ENCODE measurements at regions not wholly inside any gene's neighbourhood (a gene's known extent, or its start where the extent isn't known, plus 50 kb on each side); places are given as distances from the start of the nearest gene placed in this dataset.
"Not testable (repeated sequence)": the region's sequence is repeated elsewhere in the genome, so short reads cannot be mapped to it uniquely, and the experiment has no call there.

DNA sequence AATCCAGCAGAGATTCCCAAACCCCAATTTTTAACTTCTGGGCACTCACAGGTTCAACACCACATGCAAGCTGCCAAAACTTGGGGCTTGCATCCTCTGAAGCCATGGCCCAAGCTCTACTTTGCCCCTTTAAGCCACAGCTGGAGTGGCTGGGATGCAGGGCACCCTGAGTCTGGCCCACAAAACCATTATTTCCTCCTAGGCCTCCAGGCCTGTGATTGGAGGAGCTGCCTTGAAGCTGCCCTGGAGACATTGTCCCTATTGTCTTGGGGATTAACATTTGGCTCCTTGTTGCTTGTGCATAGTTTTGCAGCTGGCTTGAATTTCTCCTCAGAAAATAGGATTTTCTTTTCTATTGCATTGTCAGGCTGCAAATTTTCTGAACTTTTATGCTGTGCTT is 109.8 kb upstream of the RPRM start:
- no peaks in the 10 kb centered on the region for H3K36me3 Mint-ChIP-seq (ENCODE audit: low read depth)
- H3K9me3 Mint-ChIP-seq = peaks cover 23% of the 10 kb centered on the region
- no peak overlapping the region for H3K4me3 Mint-ChIP-seq
- H3K27me3 Mint-ChIP-seq (ENCODE audit: low read depth) = no peaks in the 10 kb centered on the region
- H3K27ac Mint-ChIP-seq = no peak overlapping the region
- no peaks in the 10 kb centered on the region for H3K4me1 Mint-ChIP-seq (ENCODE audit: low read depth)

DNA sequence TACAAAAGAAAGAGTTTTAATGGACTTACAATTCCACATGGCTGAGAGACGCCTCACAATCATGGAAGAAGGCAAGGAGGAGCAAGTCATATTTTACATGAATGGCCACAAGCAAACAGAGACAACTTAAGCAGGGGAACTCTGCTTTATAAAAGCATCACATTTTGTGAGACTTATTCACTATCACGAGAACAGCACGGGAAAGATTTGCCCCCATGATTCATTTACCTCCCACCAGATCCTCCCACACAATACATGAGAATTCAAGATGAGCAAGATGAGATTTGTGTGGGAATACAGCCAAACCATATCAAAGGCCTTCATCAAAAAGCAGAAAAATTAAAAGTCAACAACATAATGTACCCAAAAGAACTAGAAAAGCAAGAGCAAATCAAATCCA is 111.0 kb upstream of the RPRM start:
- Mint-ChIP-seq H3K9me3 (peaks cover 23% of the 10 kb centered on the region), H3K4me1 (ENCODE audit: low read depth) (no peaks in the 10 kb centered on the region), H3K27me3 (ENCODE audit: low read depth) (no peaks in the 10 kb centered on the region), H3K27ac (no peak overlapping the region), H3K36me3 (ENCODE audit: low read depth) (no peaks in the 10 kb centered on the region), H3K4me3 (no peak overlapping the region)

DNA sequence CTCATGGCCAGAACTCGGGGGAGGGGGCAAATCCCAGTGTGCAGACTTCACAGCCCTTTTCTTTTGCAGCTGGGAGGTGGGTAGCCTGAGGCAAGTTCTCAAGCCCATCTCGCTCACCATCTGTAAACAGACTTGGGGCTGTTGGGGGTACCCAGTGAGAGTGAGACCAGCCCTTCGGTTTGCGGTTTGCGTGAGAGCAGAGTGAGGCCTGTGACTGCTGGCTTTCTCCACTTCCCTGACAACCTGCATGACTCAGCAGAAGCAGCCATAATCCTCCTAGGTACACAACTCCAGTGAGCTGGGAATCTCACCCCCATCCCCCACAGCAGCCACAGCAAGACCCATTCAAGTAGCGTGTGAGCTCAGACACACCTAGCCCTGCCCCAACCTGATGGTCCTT is 114.5 kb upstream of the RPRM start:
- not testable (repeated sequence) for H3K27me3 Mint-ChIP-seq (ENCODE audit: low read depth); H3K4me1 Mint-ChIP-seq (ENCODE audit: low read depth); H3K27ac Mint-ChIP-seq; H3K36me3 Mint-ChIP-seq (ENCODE audit: low read depth); H3K4me3 Mint-ChIP-seq
- peaks cover 10% of the 10 kb centered on the region for H3K9me3 Mint-ChIP-seq

DNA sequence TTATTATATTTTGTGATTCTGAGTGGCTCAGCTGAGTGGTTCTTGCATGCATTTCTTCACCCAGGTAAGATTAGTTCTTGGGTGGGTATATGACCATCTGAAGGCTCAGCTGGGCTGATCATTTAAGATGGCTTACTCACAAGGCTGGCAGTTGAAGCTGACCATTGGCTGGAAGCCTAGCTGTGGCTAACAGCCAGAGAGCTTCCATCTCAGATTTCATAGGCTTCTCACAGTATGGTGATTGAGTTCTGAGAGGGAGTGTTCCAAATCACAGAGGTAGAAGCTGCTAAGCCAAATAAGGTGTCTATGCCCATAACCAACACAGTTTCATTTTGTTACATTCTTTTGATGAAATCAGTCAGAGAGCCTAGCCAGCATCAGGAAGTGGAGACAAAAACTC is 117.4 kb upstream of the RPRM start:
- Mint-ChIP-seq H3K9me3 (no peaks in the 10 kb centered on the region), H3K4me1 (ENCODE audit: low read depth) (no peaks in the 10 kb centered on the region), H3K27ac (no peak overlapping the region), H3K36me3 (ENCODE audit: low read depth) (no peaks in the 10 kb centered on the region), H3K27me3 (ENCODE audit: low read depth) (no peaks in the 10 kb centered on the region), H3K4me3 (no peak overlapping the region)

DNA sequence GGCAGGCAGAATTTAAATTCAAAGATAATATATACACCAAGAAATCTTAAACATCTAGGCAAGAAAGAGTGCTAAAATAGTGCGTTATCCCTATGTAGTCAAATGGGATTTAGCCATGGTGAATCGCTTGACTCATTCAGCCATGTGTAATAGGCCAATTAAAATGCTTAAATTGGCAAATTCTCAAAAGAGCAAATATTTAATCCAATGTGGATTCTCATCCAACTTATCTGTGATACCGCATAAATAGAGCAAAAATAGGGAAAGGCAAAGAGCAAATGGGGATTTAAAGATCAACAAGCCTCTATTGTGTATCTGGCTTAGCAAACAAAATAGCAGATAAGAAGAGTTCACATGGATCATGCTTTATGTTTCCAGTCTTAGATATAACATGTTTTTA is 123.2 kb upstream of the RPRM start:
- H3K4me1 Mint-ChIP-seq (ENCODE audit: low read depth) = no peaks in the 10 kb centered on the region
- H3K27me3 Mint-ChIP-seq (ENCODE audit: low read depth) = no peaks in the 10 kb centered on the region
- H3K27ac Mint-ChIP-seq = no peak overlapping the region
- H3K36me3 Mint-ChIP-seq (ENCODE audit: low read depth) = no peaks in the 10 kb centered on the region
- no peak overlapping the region for H3K4me3 Mint-ChIP-seq
- H3K9me3 Mint-ChIP-seq = no peaks in the 10 kb centered on the region

DNA sequence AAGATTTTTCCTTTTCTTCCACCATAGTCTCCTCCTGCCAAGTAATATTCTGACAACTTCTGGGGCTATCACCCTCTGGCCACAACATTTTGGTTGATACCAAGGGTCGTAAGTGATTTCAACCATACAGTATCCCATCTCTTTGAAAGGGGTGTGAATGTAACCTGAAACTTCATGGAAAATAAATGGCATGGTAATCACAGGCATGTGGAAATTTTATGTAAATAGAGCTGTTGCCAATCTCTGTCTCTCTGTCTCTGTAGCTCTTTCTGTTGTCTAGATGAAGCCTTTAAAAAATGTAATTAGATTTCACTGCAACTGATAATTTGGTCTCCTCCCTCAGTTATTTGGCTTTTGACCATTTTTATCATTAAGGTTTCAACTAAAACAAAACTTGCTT is 125.6 kb upstream of the RPRM start:
- no peaks in the 10 kb centered on the region for H3K36me3 Mint-ChIP-seq (ENCODE audit: low read depth)

DNA sequence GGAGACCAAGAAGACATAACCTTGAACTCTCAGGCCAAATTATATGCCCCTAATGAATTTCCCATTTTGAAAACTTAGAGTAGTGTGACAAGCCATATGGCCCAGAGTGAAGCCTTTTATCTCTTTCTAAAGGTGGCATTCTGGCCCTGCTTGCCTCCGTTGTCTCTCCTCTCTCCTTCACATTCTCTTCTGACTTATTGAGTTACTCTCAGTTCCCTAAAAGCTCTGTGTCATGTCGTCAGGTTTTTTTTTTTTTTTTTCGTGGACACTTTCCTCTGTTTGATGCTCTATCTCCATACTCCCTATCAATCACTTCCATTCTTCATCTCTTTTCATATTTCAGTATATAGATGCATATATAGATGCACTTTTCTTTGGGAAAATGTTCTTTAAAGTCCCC is 128.1 kb upstream of the RPRM start:
- no peaks in the 10 kb centered on the region for H3K27me3 Mint-ChIP-seq (ENCODE audit: low read depth)
- no peaks in the 10 kb centered on the region for H3K4me1 Mint-ChIP-seq (ENCODE audit: low read depth)
- H3K9me3 Mint-ChIP-seq = no peaks in the 10 kb centered on the region
- no peak overlapping the region for H3K27ac Mint-ChIP-seq
- no peak overlapping the region for H3K4me3 Mint-ChIP-seq
- H3K36me3 Mint-ChIP-seq (ENCODE audit: low read depth) = no peaks in the 10 kb centered on the region

More for the DNA sequence above, 125.6 kb upstream of the RPRM start:
- Mint-ChIP-seq H3K27ac (no peak overlapping the region), H3K4me3 (no peak overlapping the region), H3K4me1 (ENCODE audit: low read depth) (no peaks in the 10 kb centered on the region), H3K9me3 (no peaks in the 10 kb centered on the region), H3K27me3 (ENCODE audit: low read depth) (no peaks in the 10 kb centered on the region)

DNA sequence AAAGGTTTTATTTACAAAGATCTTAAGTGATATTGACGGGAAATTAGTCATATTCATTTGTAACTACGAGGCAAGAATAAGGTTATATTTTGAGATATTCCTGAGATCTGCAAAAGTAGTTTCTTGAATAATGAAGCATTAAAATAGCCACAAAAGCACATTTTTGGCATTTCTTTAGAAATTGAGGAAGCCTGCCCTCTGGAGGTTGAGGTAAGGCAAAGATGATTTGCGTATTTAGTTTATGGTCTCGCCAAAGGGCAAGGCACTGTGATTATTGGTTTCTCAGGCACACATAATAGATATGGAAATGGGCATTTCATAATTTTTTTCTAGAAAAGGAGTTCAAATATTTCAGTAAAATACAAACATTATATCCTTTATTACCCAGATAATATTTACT is 143.7 kb upstream of the RPRM start:
- Mint-ChIP-seq H3K27ac (no peak overlapping the region), H3K36me3 (ENCODE audit: low read depth) (no peaks in the 10 kb centered on the region), H3K4me3 (no peak overlapping the region), H3K9me3 (peaks cover 10% of the 10 kb centered on the region), H3K4me1 (ENCODE audit: low read depth) (no peaks in the 10 kb centered on the region), H3K27me3 (ENCODE audit: low read depth) (no peaks in the 10 kb centered on the region)

DNA sequence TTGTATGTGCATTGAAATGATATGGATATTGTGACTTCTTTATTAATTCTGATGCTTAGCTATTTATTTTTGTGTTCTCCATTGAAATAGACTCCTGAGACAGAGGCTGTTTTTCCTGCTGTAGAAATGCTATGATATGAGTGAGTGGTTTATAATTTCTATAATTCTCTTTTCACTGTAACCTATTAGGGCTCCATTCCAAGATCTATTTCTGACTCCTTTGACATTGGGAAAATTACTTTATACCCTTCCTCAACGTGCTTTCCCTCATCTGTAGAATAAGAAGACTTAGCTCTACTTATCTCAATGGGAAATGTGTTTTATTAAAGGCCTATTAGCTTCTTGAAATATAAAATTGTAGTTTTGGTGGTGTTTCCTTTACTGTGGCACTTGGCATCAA is 144.5 kb upstream of the RPRM start:
- H3K9me3 Mint-ChIP-seq = peaks cover 10% of the 10 kb centered on the region
- H3K4me3 Mint-ChIP-seq = no peak overlapping the region
- no peaks in the 10 kb centered on the region for H3K27me3 Mint-ChIP-seq (ENCODE audit: low read depth)
- H3K27ac Mint-ChIP-seq = no peak overlapping the region
- H3K36me3 Mint-ChIP-seq (ENCODE audit: low read depth) = no peaks in the 10 kb centered on the region
- H3K4me1 Mint-ChIP-seq (ENCODE audit: low read depth) = no peaks in the 10 kb centered on the region

DNA sequence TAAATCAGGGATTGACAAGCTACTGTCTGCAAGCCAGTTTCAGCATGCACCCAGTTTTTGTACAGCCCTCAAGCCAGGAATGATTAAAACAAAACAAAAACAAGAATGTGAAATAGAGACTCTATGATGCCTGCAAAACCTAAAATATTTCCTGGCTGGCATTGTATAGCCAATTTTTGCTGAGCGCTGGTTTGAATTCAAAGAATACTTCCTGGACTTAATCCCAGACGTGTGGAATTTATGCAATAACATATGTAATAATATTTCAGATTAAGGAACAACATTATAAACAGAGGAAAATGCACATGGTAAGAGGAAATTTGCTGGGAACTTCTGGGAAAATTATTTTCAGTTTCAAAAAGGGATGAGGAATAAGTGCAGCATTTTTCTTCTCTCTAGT is 148.1 kb upstream of the RPRM start:
- Mint-ChIP-seq H3K36me3 (ENCODE audit: low read depth) (no peaks in the 10 kb centered on the region), H3K9me3 (peaks cover 4% of the 10 kb centered on the region), H3K27me3 (ENCODE audit: low read depth) (no peaks in the 10 kb centered on the region), H3K4me3 (no peak overlapping the region), H3K4me1 (ENCODE audit: low read depth) (no peaks in the 10 kb centered on the region), H3K27ac (no peak overlapping the region)

DNA sequence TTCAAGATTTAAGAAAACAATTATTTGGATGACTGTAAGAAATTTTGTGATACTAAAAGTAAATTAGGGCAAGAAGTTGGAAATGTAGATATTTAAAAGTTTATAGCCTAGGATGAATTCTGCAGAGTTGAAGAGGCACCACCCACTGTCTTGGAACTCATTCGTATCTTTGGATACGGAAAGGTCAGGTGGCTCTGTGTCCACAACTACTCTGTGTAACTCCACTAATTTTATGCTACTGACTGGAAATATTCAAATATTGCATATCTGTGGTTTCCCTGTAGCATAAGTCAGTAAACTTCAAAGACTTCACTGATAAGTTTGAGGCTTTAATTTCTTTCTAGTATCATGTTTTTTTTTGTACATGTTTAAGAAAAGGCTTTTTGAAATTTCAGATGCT is 156.9 kb upstream of the RPRM start:
- peaks cover 17% of the 10 kb centered on the region for H3K9me3 Mint-ChIP-seq
- H3K27me3 Mint-ChIP-seq (ENCODE audit: low read depth) = no peaks in the 10 kb centered on the region
- H3K27ac Mint-ChIP-seq = no peak overlapping the region
- H3K4me1 Mint-ChIP-seq (ENCODE audit: low read depth) = no peaks in the 10 kb centered on the region
- H3K4me3 Mint-ChIP-seq = no peak overlapping the region
- H3K36me3 Mint-ChIP-seq (ENCODE audit: low read depth) = no peaks in the 10 kb centered on the region

DNA sequence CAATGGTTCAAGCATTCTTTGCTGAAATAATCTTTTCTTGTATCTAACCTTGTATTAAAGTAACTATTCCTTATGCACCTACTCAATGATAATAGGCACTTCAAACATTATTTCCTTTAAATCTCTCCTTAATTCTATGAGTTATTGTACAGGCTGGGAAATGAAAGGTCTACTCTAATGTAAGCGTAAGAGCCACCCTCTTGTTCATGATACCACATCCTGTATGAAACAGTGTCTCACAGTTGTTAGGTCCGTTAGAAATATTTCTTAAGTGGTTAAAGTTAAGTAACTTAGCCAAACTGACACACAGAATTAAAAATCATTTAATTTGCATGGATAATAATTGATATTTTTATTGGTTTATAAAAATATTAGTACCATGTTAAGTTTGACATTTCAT is 162.5 kb upstream of the RPRM start:
- Mint-ChIP-seq H3K36me3 (ENCODE audit: low read depth) (no peaks in the 10 kb centered on the region), H3K9me3 (peaks cover 11% of the 10 kb centered on the region), H3K4me1 (ENCODE audit: low read depth) (no peaks in the 10 kb centered on the region), H3K4me3 (no peak overlapping the region), H3K27me3 (ENCODE audit: low read depth) (no peaks in the 10 kb centered on the region), H3K27ac (no peak overlapping the region)

DNA sequence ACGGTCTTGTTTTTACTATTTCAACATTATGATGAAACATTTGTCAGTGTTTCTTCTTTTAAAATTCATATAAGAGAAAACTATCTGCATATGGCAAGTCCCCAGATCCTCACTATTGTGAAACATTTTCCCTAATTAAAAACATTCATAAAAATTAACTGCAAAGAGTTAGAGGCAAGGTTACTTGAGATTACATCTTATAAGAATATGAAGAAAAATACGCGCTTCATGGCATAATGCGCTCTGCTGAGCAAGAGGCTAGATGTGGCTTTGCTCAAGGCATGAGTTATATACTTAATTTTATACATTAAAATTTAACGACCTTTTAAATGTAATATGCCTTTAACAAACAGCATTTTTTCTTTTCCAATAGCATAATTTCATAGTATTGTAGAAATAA is 166.4 kb upstream of the RPRM start:
- no peak overlapping the region for H3K27ac Mint-ChIP-seq
- H3K4me3 Mint-ChIP-seq = no peak overlapping the region
- no peaks in the 10 kb centered on the region for H3K36me3 Mint-ChIP-seq (ENCODE audit: low read depth)
- no peaks in the 10 kb centered on the region for H3K27me3 Mint-ChIP-seq (ENCODE audit: low read depth)
- peaks cover 9% of the 10 kb centered on the region for H3K9me3 Mint-ChIP-seq
- H3K4me1 Mint-ChIP-seq (ENCODE audit: low read depth) = no peaks in the 10 kb centered on the region

DNA sequence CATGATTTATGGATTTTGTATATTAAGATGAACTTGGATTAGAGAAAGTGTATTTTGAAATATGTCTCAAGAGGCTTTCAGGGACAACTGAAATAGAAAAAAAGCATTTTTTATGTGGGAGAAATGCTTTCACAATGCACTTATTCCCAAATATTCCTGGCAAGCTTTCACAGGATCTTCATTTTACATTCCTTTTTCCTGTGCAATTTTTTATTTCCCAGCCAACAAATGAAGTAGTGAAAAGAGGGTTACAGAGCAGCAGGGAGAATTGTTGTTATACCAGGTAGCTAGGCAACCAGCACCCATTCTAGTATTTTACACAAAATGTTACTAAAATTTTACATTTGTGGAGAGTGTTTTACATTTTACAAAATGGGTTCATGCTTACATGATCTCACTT is 167.0 kb upstream of the RPRM start:
- H3K27me3 Mint-ChIP-seq (ENCODE audit: low read depth) = no peaks in the 10 kb centered on the region
- no peak overlapping the region for H3K27ac Mint-ChIP-seq
- no peaks in the 10 kb centered on the region for H3K4me1 Mint-ChIP-seq (ENCODE audit: low read depth)
- H3K36me3 Mint-ChIP-seq (ENCODE audit: low read depth) = no peaks in the 10 kb centered on the region
- peaks cover 9% of the 10 kb centered on the region for H3K9me3 Mint-ChIP-seq
- H3K4me3 Mint-ChIP-seq = no peak overlapping the region

DNA sequence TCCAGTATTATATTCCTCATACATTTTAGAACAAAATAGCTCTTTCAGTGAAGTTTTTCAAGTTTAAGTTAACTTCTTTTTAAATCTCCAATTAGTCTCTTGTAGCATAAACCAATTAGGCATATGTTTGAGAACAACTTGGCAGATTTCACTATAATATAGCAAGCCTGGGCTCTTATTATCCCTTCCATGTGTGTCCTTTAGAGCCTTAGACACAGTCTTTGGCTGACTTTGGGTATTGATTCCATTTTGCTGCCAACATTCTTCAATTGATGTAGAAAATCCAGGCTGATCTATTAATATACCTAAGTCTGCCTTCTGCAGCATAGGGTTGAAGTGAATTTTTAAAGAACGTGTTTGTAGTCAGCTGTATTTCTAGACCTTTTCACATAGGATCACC is 179.1 kb upstream of the RPRM start:
- Mint-ChIP-seq H3K9me3 (peaks cover 4% of the 10 kb centered on the region), H3K4me3 (no peak overlapping the region), H3K36me3 (ENCODE audit: low read depth) (no peaks in the 10 kb centered on the region), H3K27me3 (ENCODE audit: low read depth) (no peaks in the 10 kb centered on the region), H3K27ac (no peak overlapping the region), H3K4me1 (ENCODE audit: low read depth) (no peaks in the 10 kb centered on the region)

DNA sequence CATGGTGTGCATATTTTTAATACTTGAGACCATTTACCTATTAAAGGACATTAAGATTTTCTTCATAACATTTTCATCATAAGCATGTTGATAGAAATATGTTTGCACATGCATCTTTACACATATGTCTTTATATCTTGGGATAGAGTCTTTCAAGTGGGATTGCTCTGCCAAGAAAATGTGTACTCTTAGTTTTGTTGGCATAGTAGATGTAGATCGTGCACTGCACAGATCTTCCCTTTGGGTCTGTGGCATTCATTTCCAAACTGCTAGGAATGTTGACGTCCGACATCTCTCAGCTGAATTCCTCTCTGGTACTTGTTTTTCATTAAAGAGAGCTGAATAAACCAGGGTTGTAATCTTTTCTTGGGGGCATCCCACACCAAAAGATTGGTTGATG is 183.2 kb upstream of the RPRM start:
- H3K4me1 Mint-ChIP-seq (ENCODE audit: low read depth) = no peaks in the 10 kb centered on the region
- no peak overlapping the region for H3K4me3 Mint-ChIP-seq
- H3K27me3 Mint-ChIP-seq (ENCODE audit: low read depth) = no peaks in the 10 kb centered on the region
- peaks cover 11% of the 10 kb centered on the region for H3K9me3 Mint-ChIP-seq
- no peaks in the 10 kb centered on the region for H3K36me3 Mint-ChIP-seq (ENCODE audit: low read depth)
- H3K27ac Mint-ChIP-seq = no peak overlapping the region

Data from T-helper 1 cell treated with Interleukin-12 subunit alpha and Interleukin-12 subunit beta and Interleukin-4 antibody, amounts not matched to agents 30 μg/mL and 1 μg/mL, for 36 hours (primary cell).